Breast epithelium (tissue), 3 donors: ENCODE measurements at regions not wholly inside any gene's neighbourhood (a gene's known extent, or its start where the extent isn't known, plus 50 kb on each side); places are given as distances from the start of the nearest gene placed in this dataset.

Experiments
- CTCF ChIP-seq, 3 donors: fragments of 450-650 bp; IDR thresholded peaks; one replicate each; pipeline ENCODE4 v1.5.1; 2016 to 2017; ENCODE audit warnings: antibody characterized with exemption in 3 of 3, mild to moderate bottlenecking in 3 of 3, moderate library complexity in 3 of 3
- POLR2A ChIP-seq: fragments of 450-650 bp; IDR thresholded peaks from one replicate; pipeline ENCODE4 v1.6.1; 2016; ENCODE audit warnings: antibody characterized with exemption, mild to moderate bottlenecking, moderate library complexity
- POLR2AphosphoS5 ChIP-seq, 3 donors: sonication (generic); formaldehyde crosslinking; IDR thresholded peaks; one replicate each; pipeline ENCODE4 v1.6.1; 2017; ENCODE audit warnings: antibody characterized with exemption in 3 of 3

DNA sequence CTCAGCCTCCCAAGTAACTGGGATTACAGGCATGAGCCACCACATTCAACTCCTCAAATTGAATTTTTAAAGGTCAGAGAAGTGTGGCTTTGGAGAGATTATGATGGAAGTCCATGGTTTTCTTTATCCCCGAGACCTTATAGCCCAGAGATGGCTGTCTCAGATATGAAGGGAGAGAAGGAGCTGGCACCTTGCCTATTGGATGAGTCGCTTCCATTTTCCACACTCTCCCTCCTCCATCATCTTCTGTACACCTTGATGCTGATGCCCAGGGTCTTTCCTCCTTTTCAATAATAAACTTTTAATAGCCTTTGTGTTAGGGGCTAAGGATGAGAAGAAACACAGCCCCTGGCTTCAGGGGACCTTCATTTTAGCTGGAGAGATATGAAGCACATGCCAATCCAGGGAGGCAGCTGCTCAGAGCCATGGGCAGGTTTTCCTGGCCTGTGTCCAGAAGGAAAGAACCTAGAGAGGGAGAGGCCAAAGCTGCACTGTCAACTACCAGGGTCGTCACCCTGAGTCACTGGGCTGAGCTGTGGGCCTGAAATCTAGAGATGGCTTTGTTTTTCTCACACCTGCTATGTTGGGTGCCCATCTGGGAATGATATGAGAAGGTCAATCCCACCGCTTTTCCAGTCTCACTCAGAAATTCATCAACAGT lies 146.0 kb upstream of the SERTAD2 start:
- TF ChIP-seq CTCF (IDR thresholded peaks at IDR 0.05) (no peak), POLR2AphosphoS5 (IDR thresholded peaks at IDR 0.05) (no peak), POLR2A (no peak)
